Psoas muscle (tissue), 7 donors: ENCODE measurements at regions not wholly inside any gene's neighbourhood (a gene's known extent, or its start where the extent isn't known, plus 50 kb on each side); places are given as distances from the start of the nearest gene placed in this dataset.

Source experiments
- ATAC-seq, 4 donors: fragments of 200-7000 bp; cut with Tn5 transposase; one replicate each; pipeline ENCODE4 v1.9.1; 2020; ENCODE audit warnings: moderate library complexity in 3 of 4, mild to moderate bottlenecking in 2 of 4
- DNase-seq, 2 donors: peaks; one replicate each; pipeline ENCODE4 v3.0.0-alpha.2; 2020
- H3K27ac ChIP-seq: fragments of 200-600 bp; one replicate; pipeline ENCODE4 v1.8.0; 2022
- H3K27me3 ChIP-seq, 3 donors: fragments of 200-600 bp in 1 of 3; one replicate each; pipeline versions ENCODE4 v1.6.1 to v1.8.0; 2013 to 2022; ENCODE audit warnings: low read length in 2 of 3, mild to moderate bottlenecking in 2 of 3, moderate library complexity in 1 of 3; ENCODE audit not compliant: insufficient read depth in 3 of 3
- H3K36me3 ChIP-seq, 2 donors: fragments of 200-600 bp in 1 of 2; one replicate each; pipeline versions ENCODE4 v1.6.1 to v1.8.0; 2013 to 2022; ENCODE audit warnings: low read depth in 1 of 2, mild to moderate bottlenecking in 1 of 2, moderate library complexity in 1 of 2; ENCODE audit not compliant: insufficient read depth in 1 of 2
- H3K4me1 ChIP-seq: fragments of 200-600 bp; one replicate; pipeline ENCODE4 v1.8.0; 2022
- H3K4me3 ChIP-seq: fragments of 200-600 bp; one replicate; pipeline ENCODE4 v1.8.0; 2022; ENCODE audit warnings: mild to moderate bottlenecking
- H3K9me3 ChIP-seq: fragments of 200-600 bp; one replicate; pipeline ENCODE4 v1.8.0; 2022
- WGBS, 3 donors: extraction: QIAGEN DNeasy Blood & Tissue Kit; methylation state at CpG; one replicate each; pipeline versions ENCODE4 v1.1.6 to v1.1.7; 2013; 5-methylcytosine and 5-hydroxymethylcytosine counted together
- intact Hi-C, 2 donors: fragments of 100-400 bp; cut with DNase I; formaldehyde crosslinking; loops; one replicate each; pipeline versions ENCODE4 v1.11.0 to v1.14.2; 2022
- TF ChIP-seq, protein P1 (sequence below): fragments of 200-600 bp; IDR thresholded peaks from one replicate; pipeline ENCODE4 v1.8.0; 2022; ENCODE audit warnings: antibody characterized with exemption
- donor health status: healthy with polysubstance abuse.
- donor health status: DM: no; HTN: no; CAD: no; lungs with moderate emphysema.
- donor health status: Bipolar disorder and iron deficiency.
- donor health status: healthy.
- donor health status: DM: yes; HTN: yes; CAD: no.
- donor health status: DM: no; HTN: no; CAD: no.
- donor health status: DM: yes; HTN: yes; CAD: no.

DNA sequence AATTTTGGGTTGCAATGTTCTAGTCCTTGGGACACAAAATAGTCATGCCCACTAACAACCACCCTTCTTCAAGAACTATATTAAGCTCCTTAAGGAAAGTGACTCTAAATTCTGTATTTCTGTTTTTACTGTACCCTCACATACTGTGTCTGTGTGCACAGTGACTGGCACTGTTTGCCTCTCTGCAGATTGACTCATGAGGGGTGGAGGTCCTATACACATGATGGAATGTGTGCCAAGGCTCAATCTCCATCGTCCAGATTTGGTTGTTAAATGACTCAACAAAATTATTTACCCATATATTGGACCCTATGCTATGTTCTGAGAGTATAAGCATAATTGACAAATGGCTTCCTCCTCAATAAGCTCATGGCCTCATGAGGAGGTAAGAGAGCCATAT lies 126.6 kb upstream of the CWC22 start:
- DNase-seq: no peak
- Histone ChIP-seq H3K36me3 (no peaks in the 10 kb centered on the region), H3K9me3 (no peaks in the 10 kb centered on the region), H3K27ac (no peak overlapping the region), H3K4me1 (no peaks in the 10 kb centered on the region), H3K27me3 (no peaks in the 10 kb centered on the region), H3K4me3 (no peak overlapping the region)
- TF ChIP-seq, protein P1, sequence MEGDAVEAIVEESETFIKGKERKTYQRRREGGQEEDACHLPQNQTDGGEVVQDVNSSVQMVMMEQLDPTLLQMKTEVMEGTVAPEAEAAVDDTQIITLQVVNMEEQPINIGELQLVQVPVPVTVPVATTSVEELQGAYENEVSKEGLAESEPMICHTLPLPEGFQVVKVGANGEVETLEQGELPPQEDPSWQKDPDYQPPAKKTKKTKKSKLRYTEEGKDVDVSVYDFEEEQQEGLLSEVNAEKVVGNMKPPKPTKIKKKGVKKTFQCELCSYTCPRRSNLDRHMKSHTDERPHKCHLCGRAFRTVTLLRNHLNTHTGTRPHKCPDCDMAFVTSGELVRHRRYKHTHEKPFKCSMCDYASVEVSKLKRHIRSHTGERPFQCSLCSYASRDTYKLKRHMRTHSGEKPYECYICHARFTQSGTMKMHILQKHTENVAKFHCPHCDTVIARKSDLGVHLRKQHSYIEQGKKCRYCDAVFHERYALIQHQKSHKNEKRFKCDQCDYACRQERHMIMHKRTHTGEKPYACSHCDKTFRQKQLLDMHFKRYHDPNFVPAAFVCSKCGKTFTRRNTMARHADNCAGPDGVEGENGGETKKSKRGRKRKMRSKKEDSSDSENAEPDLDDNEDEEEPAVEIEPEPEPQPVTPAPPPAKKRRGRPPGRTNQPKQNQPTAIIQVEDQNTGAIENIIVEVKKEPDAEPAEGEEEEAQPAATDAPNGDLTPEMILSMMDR: no peak
- intact Hi-C loops: no loop called here
- no peak for ATAC-seq
- WGBS, 3 donors: 42 to 50% (median 46%) methylated on average over 1 of the region's 1 CpG

GRCh38 chr2:180130403-180130802 lies 123.3 kb upstream of the CWC22 start:
- intact Hi-C loops: no loop called here
- no peaks in the 10 kb centered on the region for H3K9me3 ChIP-seq
- DNase-seq (no peak), ATAC-seq (no peak)
- no peak overlapping the region for H3K27ac ChIP-seq
- H3K36me3 ChIP-seq: no peaks in the 10 kb centered on the region
- no peaks in the 10 kb centered on the region for H3K4me1 ChIP-seq
- H3K27me3 ChIP-seq: no peaks in the 10 kb centered on the region
- TF ChIP-seq, protein P1: no peak
- no peak overlapping the region for H3K4me3 ChIP-seq

DNA sequence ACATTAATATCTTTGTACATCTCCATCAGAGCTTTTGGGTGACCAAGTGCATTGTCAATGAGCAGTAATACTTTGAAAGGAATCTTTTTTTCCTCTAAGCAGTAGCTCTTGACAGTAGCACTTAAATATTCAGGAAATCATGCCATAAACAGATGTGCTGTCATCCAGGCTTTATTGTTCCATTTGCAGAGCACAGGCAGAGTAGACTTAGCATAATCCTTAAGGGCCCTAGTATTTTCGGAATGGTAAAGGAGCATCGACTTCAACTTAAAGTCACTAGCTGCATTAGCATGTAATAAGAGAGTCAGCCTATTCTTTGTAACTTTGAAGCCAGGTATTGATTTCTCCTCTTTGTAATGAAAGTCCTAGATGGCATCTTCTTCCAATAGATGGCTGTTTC lies 121.8 kb upstream of the CWC22 start:
- no peaks in the 10 kb centered on the region for H3K27me3 ChIP-seq
- ATAC-seq: no peak
- intact Hi-C loops: loop anchor here (5.0 to 10.0 kb wide), 4 partner anchors 856 to 1586 kb away; partner anchors contain the start of gene UBE2E3 (in 2 of the 2)
- H3K4me3 ChIP-seq: no peak overlapping the region
- H3K36me3 ChIP-seq: no peaks in the 10 kb centered on the region
- no peaks in the 10 kb centered on the region for H3K4me1 ChIP-seq
- no peak for DNase-seq
- WGBS, 3 donors: 84 to 92% (median 86%) methylated on average over 2 of the region's 2 CpGs
- H3K27ac ChIP-seq: no peak overlapping the region
- no peaks in the 10 kb centered on the region for H3K9me3 ChIP-seq
- TF ChIP-seq, protein P1: no peak

GRCh38 chr2:180125245-180125962 lies 118.3 kb upstream of the CWC22 start:
- Histone ChIP-seq H3K4me3 (no peak overlapping the region), H3K9me3 (no peaks in the 10 kb centered on the region), H3K27me3 (no peaks in the 10 kb centered on the region), H3K27ac (no peak overlapping the region), H3K36me3 (no peaks in the 10 kb centered on the region), H3K4me1 (no peaks in the 10 kb centered on the region)
- ATAC-seq (peak; percentile 87 to 96 (median 90)), DNase-seq (peak; percentile 36 to 67)
- 30% methylated on average over 13 of the region's 13 CpGs for WGBS, 3 donors
- TF ChIP-seq, protein P1: peak; percentile 52
- intact Hi-C loops: loop anchor here (5.0 to 10.0 kb wide), 4 partner anchors 859 to 1589 kb away; partner anchors contain the start of gene UBE2E3 (in 2 of the 2)
